DND-41 (cell line): ENCODE measurements at regions not wholly inside any gene's neighbourhood (a gene's known extent, or its start where the extent isn't known, plus 50 kb on each side); places are given as distances from the start of the nearest gene placed in this dataset.

ENCODE experiments used
- ATAC-seq: fragments of 200-7000 bp; cut with Tn5 transposase; 3 replicates; pipeline ENCODE4 v1.9.1; 2021; ENCODE audit warnings: low read depth; ENCODE audit not compliant: insufficient read depth
- DNase-seq: peaks from one replicate; pipeline ENCODE4 v3.0.0-alpha.2; 2020
- H2AFZ ChIP-seq: 2 replicates; pipeline ENCODE4 v1.6.0; 2012; ENCODE audit warnings: low read depth, low read length
- H3K27ac ChIP-seq: 2 replicates; pipeline ENCODE4 v1.5.1; 2012; ENCODE audit warnings: low read length, inconsistent platforms
- H3K27me3 ChIP-seq: fragments of 200-600 bp; sonication (generic); 2 replicates; pipeline ENCODE4 v1.6.0; 2012; ENCODE audit warnings: low read length, mild to moderate bottlenecking, inconsistent platforms; ENCODE audit not compliant: insufficient read depth, poor library complexity
- H3K36me3 ChIP-seq: 2 replicates; pipeline ENCODE4 v1.5.1; 2012; ENCODE audit warnings: low read length, inconsistent platforms; ENCODE audit not compliant: insufficient read depth
- H3K4me1 ChIP-seq: 2 replicates; pipeline ENCODE4 v1.5.1; 2012; ENCODE audit warnings: mild to moderate bottlenecking, low read length; ENCODE audit not compliant: insufficient read depth
- H3K4me2 ChIP-seq: 2 replicates; pipeline ENCODE4 v1.6.0; 2012; ENCODE audit warnings: mild to moderate bottlenecking, moderate library complexity, low read length, inconsistent platforms; ENCODE audit not compliant: insufficient read depth
- H3K4me3 ChIP-seq, 2 experiments: fragments of 200-600 bp in 1 of 2; shearing (Covaris generic) in 1 of 2; 2 replicates each; pipeline ENCODE4 v1.5.1; 2012 to 2016; ENCODE audit warnings: inconsistent platforms in 2 of 2, low read length in 2 of 2, mild to moderate bottlenecking in 2 of 2, low read depth in 1 of 2, moderate library complexity in 1 of 2
- H3K79me2 ChIP-seq: 2 replicates; pipeline ENCODE4 v1.6.0; 2012; ENCODE audit warnings: low read length, inconsistent platforms; ENCODE audit not compliant: insufficient read depth
- H3K9ac ChIP-seq: 2 replicates; pipeline ENCODE4 v1.6.0; 2012; ENCODE audit warnings: low read depth, mild to moderate bottlenecking, inconsistent platforms, low read length, moderate library complexity
- H3K9me3 ChIP-seq: 2 replicates; pipeline ENCODE4 v1.5.1; 2012; ENCODE audit warnings: low read length, moderate library complexity, mild to moderate bottlenecking, inconsistent platforms; ENCODE audit not compliant: insufficient read depth, severe bottlenecking
- H4K20me1 ChIP-seq: 2 replicates; pipeline ENCODE4 v1.6.0; 2012; ENCODE audit warnings: low read length; ENCODE audit not compliant: insufficient read depth
- CTCF ChIP-seq: IDR thresholded peaks from 2 replicates; pipeline ENCODE4 v1.5.1; 2012; ENCODE audit warnings: borderline replicate concordance, low read length, moderate library complexity, mild to moderate bottlenecking; ENCODE audit not compliant: poor library complexity, severe bottlenecking; ENCODE audit errors: extremely low read depth
- EZH2 ChIP-seq: IDR thresholded peaks from 3 replicates; pipeline ENCODE4 v1.6.1; 2012; ENCODE audit warnings: borderline replicate concordance, low read depth, mild to moderate bottlenecking, moderate library complexity, low read length, inconsistent platforms; ENCODE audit not compliant: severe bottlenecking

- DNase-seq: no peak
- H3K36me3 ChIP-seq: no peaks in the 10 kb centered on the region
- no peaks in the 10 kb centered on the region for H3K4me1 ChIP-seq
- H3K4me2 ChIP-seq: no peak overlapping the region
- H3K27ac ChIP-seq: no peak overlapping the region
- H4K20me1 ChIP-seq: 0 out of 2 replicates have a peak, but pooled peaks cover 4% of the 10 kb centered on the region
- H2AFZ ChIP-seq: no peak overlapping the region
- no peak overlapping the region for H3K4me3 ChIP-seq
- H3K79me2 ChIP-seq: no peaks in the 10 kb centered on the region
- H3K27me3 ChIP-seq: peaks cover 4% of the 10 kb centered on the region
- no peaks in the 10 kb centered on the region for H3K9me3 ChIP-seq
- TF ChIP-seq CTCF (no peak), EZH2 (no peak)
- no peak for ATAC-seq
- no peak overlapping the region for H3K9ac ChIP-seq
Measured at GRCh38 chr2:120829633-120830025, 94.0 kb downstream of the GLI2 start.

GRCh38 chr2:120830096-120830830, 94.6 kb downstream of the GLI2 start:
- TF ChIP-seq EZH2 (no peak), CTCF (no peak)
- Histone ChIP-seq H3K27me3 (peaks cover 4% of the 10 kb centered on the region), H3K4me2 (no peak overlapping the region), H4K20me1 (0 out of 2 replicates have a peak, but pooled peaks cover 2% of the 10 kb centered on the region), H3K4me3 (no peak overlapping the region), H3K27ac (no peak overlapping the region), H3K36me3 (no peaks in the 10 kb centered on the region), H3K79me2 (no peaks in the 10 kb centered on the region), H3K9me3 (no peaks in the 10 kb centered on the region), H3K4me1 (no peaks in the 10 kb centered on the region), H2AFZ (no peak overlapping the region), H3K9ac (no peak overlapping the region)
- ATAC-seq (no peak), DNase-seq (no peak)

GRCh38 chr2:120831086-120831485, 95.4 kb downstream of the GLI2 start:
- H3K27me3 ChIP-seq: peaks cover 4% of the 10 kb centered on the region
- H3K4me2 ChIP-seq: no peak overlapping the region
- no peak overlapping the region for H3K9ac ChIP-seq
- H2AFZ ChIP-seq: no peak overlapping the region
- H3K4me1 ChIP-seq: no peaks in the 10 kb centered on the region
- ATAC-seq (no peak), DNase-seq (no peak)
- H3K4me3 ChIP-seq: no peak overlapping the region
- H3K9me3 ChIP-seq: no peaks in the 10 kb centered on the region
- no peaks in the 10 kb centered on the region for H3K36me3 ChIP-seq
- no peak overlapping the region for H3K27ac ChIP-seq
- no peaks in the 10 kb centered on the region for H4K20me1 ChIP-seq
- no peaks in the 10 kb centered on the region for H3K79me2 ChIP-seq
- TF ChIP-seq EZH2 (no peak), CTCF (no peak)

- peaks cover 4% of the 10 kb centered on the region for H3K27me3 ChIP-seq
- H4K20me1 ChIP-seq: no peaks in the 10 kb centered on the region
Measured at GRCh38 chr2:120831891-120832290, 96.2 kb downstream of the GLI2 start.

More at GRCh38 chr2:120831891-120832290, 96.2 kb downstream of the GLI2 start:
- Histone ChIP-seq H3K4me3 (no peak overlapping the region), H3K4me1 (no peaks in the 10 kb centered on the region), H3K9ac (no peak overlapping the region), H3K36me3 (no peaks in the 10 kb centered on the region), H3K9me3 (no peaks in the 10 kb centered on the region), H3K4me2 (no peak overlapping the region), H3K27ac (no peak overlapping the region), H2AFZ (no peak overlapping the region), H3K79me2 (no peaks in the 10 kb centered on the region)
- TF ChIP-seq EZH2 (no peak), CTCF (no peak)
- ATAC-seq (no peak), DNase-seq (no peak)
